IPS DF 19.7 (cell line): ENCODE measurements at regions not wholly inside any gene's neighbourhood (a gene's known extent, or its start where the extent isn't known, plus 50 kb on each side); places are given as distances from the start of the nearest gene placed in this dataset.
"Not testable (repeated sequence)": the region's sequence is repeated elsewhere in the genome, so short reads cannot be mapped to it uniquely, and the experiment has no call there.

Experiments
- DNase-seq: peaks from one replicate; pipeline ENCODE4 v3.0.0-alpha.2; 2013; ENCODE audit warnings: low read depth, low spot score

DNA sequence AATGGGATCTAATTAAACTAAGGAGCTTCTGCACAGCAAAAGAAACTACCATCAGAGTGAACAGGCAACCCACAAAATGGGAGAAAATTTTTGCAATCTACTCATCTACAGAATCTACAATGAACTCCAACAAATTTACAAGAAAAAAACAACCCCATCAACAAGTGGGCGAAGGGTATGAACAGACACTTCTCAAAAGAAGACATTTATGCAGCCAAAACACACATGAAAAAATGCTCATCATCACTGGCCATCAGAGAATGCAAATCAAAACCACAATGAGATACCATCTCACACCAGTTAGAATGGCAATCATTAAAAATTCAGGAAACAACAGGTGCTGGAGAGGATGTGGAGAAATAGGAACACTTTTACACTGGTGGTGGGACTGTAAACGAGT is 55.6 kb upstream of the MAN1A1 start:
- DNase-seq = not testable (repeated sequence)
